CD4-positive, alpha-beta T cell treated with Interleukin-6 for 4 hours (primary cell): ENCODE measurements at regions not wholly inside any gene's neighbourhood (a gene's known extent, or its start where the extent isn't known, plus 50 kb on each side); places are given as distances from the start of the nearest gene placed in this dataset.
"Not testable (repeated sequence)": the region's sequence is repeated elsewhere in the genome, so short reads cannot be mapped to it uniquely, and the experiment has no call there.

Experiments used
- DNase-seq: peaks from one replicate; pipeline ENCODE4 v3.0.0-alpha.2; 2020; ENCODE audit warnings: mixed read lengths

DNA sequence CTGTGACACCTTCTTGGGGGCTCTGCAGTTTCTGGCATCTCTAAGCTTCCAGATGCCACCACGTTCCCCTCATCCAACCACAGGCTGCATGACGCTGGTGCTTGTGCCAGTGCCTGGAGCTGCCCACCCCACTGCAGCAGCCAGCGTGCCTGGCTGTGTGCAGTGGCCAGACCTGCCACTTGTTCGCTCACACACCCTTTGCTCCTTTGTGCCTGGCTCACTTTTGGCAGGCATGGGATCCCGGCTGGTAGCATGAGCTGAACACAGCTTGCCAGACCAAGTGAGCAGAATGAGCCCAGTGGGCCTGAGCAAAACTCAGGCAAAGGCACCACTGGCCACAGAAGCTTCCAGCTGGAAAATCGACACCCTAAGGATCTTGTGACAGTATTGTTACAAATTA, 562.9 kb upstream of the ACO1 start:
- DNase-seq: no peak

DNA sequence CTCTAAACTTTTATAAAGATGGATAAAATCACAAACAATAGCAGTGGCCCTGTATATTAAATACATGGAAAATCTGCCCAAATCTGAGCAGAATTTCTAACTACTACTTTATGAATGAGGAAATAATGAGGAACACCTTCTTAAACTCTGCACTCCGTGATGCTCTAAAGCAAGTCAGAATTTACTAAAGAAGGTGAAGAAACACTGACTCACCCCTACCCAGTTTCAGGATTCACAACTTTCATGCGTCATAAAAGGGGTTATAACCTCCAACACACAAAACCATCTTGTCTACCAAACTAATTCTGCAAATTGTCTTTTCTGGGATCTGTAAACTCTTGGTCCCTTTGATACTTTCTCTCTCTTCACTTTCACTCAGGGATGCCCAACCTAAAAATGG, 561.1 kb upstream of the ACO1 start:
- no peak for DNase-seq

GRCh38 chr9:31824860-31825259, 559.6 kb upstream of the ACO1 start:
- no peak for DNase-seq

- DNase-seq: no peak
Measured at GRCh38 chr9:31837211-31837610, 547.2 kb upstream of the ACO1 start.

- DNase-seq: no peak
Measured at GRCh38 chr9:31839273-31839672, 545.2 kb upstream of the ACO1 start.

DNA sequence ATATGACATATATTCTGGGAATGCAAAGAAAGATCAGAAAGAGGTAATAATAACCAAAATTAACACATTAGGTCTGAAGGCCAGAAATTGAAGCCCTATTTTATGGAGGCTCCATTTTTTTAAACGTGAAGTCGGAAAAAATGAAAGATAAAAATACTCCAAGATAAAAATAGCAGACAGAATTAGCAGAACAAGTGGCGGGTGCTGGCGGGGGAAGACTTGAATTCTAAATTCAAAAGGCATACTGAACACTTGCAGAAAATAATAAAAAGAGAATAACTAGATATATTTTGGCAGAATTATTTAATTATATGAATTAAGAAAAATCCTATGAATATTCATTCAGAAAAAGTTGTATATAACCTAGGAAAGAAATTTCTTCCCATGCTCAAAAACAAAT, 543.7 kb upstream of the ACO1 start:
- no peak for DNase-seq

DNA sequence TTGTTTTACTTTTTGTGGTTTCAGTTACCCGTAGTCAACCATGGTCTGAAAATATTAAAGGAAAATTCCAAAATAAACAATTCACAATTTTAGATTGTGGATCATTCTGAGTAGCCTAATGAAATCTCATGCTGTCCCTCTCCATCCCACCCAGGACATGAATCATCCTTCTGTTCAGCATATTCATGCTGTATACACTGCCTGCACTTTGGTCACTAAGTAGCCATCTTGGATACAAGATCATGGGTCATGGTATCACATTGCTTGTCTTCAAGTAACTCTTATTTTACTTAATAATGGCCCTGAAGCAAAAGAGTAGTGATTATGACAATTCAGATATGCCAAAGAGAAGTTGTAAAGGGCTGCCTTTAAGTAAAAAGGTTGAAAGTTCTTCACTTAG, 536.5 kb upstream of the ACO1 start:
- DNase-seq: no peak

DNA sequence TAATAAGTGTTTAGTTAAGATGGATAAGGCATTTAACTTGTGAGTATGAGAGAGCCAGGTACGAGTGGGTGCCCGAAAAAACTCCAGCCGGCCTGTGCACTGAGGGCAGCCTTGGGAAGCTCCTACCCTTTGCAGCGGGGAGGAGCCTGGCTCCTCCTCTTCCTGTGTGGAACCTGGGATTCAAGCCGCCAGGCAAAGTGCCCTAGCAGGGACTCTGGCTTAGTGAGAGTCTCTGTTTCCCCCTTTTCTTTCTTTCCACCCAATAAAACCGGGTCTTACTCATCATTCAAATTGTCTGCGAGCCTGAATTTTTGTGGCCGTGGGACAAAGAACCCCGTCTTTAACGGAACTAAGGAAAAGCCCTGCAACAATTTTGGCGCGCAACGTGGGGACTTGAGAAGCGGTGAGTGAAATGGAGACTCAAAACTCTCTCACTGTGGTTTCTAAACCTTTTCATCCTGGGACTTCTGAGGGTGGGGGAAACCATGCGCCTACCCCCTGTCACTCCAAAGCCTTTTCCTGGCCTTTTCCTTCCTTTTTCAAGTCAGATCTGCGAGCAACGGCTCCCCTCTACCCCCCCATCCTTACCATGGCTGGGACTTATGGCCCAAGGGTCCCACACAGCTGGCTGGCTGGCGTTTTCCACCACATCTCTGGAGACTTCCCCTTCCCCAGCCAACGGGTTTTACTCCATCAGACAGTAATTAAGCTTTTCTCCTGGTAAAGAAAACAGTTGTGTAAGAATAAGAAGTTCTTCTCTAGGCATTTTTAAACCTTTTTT, 535.7 kb upstream of the ACO1 start:
- DNase-seq: no peak

GRCh38 chr9:31854187-31854586, 530.3 kb upstream of the ACO1 start:
- DNase-seq: no peak

- no peak for DNase-seq
Measured at GRCh38 chr9:31868830-31869229, 515.6 kb upstream of the ACO1 start.

GRCh38 chr9:31870276-31870675, 514.2 kb upstream of the ACO1 start:
- no peak for DNase-seq

DNA sequence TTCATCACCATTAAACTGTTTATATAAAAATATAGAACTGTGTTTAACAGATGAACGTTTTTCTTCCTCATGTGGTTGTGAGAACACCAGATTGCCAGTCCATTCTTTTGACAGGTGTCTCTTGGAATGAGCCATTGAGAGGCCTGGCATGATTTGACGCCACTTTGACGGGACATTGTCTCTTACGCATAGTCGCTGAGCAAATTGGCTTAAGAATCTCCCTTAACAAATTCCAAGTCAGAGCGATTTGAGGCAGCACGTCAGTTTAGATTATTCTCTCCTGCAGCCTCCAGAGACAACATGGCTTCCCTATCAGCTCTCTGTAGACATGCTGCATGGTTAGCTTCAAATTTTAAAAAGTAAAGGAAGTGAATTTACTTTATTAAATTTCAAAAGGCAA, 510.7 kb upstream of the ACO1 start:
- DNase-seq: no peak

DNA sequence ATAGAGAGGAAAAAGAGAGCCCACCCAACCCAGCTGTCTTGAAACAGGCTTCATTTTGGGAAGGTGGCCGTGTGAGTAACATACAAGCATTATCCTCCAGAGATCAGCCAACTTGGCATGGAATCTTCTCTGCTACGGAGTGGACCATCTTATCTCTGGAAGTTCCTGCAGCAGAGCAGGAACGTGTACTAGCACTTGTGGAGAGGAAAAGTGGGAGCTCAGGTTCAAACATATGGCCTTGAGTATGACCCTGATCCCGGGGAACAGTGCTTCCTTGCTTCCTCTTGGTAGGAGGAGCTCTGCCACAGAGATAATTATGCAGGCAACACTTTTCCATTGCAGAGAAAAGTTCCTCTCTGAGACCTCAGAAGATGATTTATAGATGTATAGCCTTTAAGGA, 490.4 kb upstream of the ACO1 start:
- no peak for DNase-seq

- DNase-seq: no peak
Measured at GRCh38 chr9:31908158-31908890, 476.1 kb upstream of the ACO1 start.

- no peak for DNase-seq
Measured at GRCh38 chr9:31908891-31909480, 475.5 kb upstream of the ACO1 start.

DNA sequence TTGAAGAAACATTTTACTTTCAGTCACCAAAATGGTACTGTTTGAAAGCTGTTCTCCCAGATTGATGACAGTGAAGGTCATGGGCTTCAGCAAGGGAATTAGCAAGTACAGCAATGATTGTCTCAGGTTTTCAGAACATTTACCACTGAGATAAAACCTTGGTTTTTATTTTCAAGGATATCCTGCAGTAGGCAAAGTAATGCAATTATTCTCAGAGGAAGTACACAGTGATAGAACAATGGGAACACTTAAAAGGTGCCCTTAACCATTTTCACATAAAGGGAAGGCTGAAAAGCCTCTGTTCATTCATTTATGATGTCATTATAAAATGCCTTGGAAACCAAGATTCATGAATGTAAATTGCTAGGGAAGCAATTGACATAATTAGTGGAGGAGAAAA, 471.8 kb upstream of the ACO1 start:
- DNase-seq: no peak

GRCh38 chr9:31916591-31917241, 467.7 kb upstream of the ACO1 start:
- no peak for DNase-seq

DNA sequence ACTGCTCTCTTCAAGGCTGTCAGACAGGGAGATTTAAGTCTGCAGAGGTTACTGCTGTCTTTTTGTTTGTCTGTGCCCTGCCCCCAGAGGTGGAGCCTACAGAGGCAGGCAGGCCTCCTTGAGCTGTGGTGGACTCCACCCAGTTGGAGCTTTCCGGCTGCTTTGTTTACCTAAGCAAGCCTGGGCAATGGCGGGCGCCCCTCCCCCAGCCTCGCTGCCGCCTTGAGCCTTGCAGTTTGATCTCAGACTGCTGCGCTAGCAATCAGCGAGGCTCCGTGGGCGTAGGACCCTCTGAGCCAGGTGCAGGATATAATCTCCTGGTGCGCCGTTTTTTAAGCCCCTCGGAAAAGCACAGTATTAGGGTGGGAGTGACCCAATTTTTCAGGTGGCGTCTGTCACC, 446.7 kb upstream of the ACO1 start:
- DNase-seq: not testable (repeated sequence)

GRCh38 chr9:31950756-31951155, 433.7 kb upstream of the ACO1 start:
- DNase-seq: no peak

GRCh38 chr9:31958572-31958971, 425.9 kb upstream of the ACO1 start:
- no peak for DNase-seq

DNA sequence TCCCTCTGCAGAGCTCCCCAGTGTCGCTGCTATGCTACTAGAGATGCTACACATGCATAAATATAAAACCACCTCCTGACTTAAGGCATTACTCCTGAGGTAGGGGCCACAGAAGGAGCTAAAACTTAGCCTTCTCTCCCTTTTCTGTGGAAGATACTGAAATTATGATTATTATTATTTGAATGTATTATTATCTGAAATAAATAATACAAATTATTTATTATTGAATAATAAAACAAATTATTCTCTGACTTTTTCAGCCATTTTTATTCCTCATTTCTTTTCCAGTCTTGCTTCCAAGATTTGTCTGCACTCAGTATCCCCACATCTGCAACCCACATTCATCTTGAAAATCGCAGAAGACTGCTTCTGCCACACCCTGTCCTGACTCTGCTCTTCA, 414.9 kb upstream of the ACO1 start:
- no peak for DNase-seq

DNA sequence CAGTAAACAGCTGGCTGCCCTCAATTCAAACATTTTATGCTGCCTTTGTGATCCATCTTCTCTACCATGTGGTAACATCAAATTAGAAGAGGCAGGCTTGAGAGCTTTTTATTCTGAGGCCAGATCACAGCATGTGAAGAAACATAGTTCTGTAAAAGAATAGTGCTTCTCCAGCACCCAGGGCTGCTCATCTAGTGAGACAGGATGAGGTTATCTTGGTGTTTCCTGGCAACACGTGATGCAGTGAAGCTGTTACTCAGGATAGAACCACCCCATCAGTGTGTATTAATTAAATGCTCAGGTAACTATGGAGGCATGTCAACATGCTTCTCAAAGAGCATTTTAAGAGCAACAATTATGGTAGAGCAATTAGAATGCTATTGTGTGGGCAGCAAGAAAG, 400.5 kb upstream of the ACO1 start:
- DNase-seq: no peak

- no peak for DNase-seq
Measured at GRCh38 chr9:31996331-31996730, 388.1 kb upstream of the ACO1 start.
